ENCODE measurements at regions not wholly inside any gene's neighbourhood (a gene's known extent, or its start where the extent isn't known, plus 50 kb on each side); places are given as distances from the start of the nearest gene placed in this dataset.

GRCh38 chr3:69490235-69490634, 104.3 kb upstream of the FRMD4B start:
- H3K9me3 Mint-ChIP-seq (ENCODE audit: unreplicated experiment) = no peaks in the 10 kb centered on the region
- POLR2A ChIA-PET = no interaction called here

GRCh38 chr3:69488026-69488425, 102.1 kb upstream of the FRMD4B start:
- peaks cover 9% of the 10 kb centered on the region for H3K27me3 Mint-ChIP-seq (ENCODE audit: insufficient read depth, unreplicated experiment)
- H3K4me1 ChIP-seq = no peaks in the 10 kb centered on the region
- POLR2A ChIA-PET = no interaction called here

More at GRCh38 chr3:69490235-69490634, 104.3 kb upstream of the FRMD4B start:
- Mint-ChIP-seq H3K27me3 (ENCODE audit: insufficient read depth, unreplicated experiment) (peaks cover 9% of the 10 kb centered on the region), H3K4me1 (ENCODE audit: low read depth, unreplicated experiment) (no peaks in the 10 kb centered on the region), H3K27ac (ENCODE audit: unreplicated experiment) (no peak overlapping the region), H3K4me3 (ENCODE audit: unreplicated experiment) (no peak overlapping the region), H3K36me3 (ENCODE audit: insufficient read depth, unreplicated experiment) (no peaks in the 10 kb centered on the region)
- BruUV-seq (replicated peaks) = no TSS peak
- Histone ChIP-seq H3K4me3 (ENCODE audit: low read depth, low read length) (no peak overlapping the region), H3K36me3 (ENCODE audit: control insufficient read depth, insufficient read depth, low read length) (no peaks in the 10 kb centered on the region), H3K9me3 (no peaks in the 10 kb centered on the region), H3K27me3 (replicated peaks; ENCODE audit: control insufficient read depth, insufficient read depth, low read length) (no peaks in the 10 kb centered on the region), H3K4me1 (no peaks in the 10 kb centered on the region)
- CTCF ChIA-PET = no interaction called here
- intact Hi-C loops (cut with micrococcal nuclease; ENCODE audit: unreplicated experiment) = no loop called here
- no peak for TF ChIP-seq CTCF (IDR thresholded peaks at IDR 0.05; ENCODE audit: insufficient read depth in 1 of 2, low read depth in 1 of 2, low read length in 1 of 2, severe bottlenecking in 1 of 2, unreplicated experiment in 1 of 2)
- no peak for DNase-seq

GRCh38 chr3:69485489-69485888, 99.6 kb upstream of the FRMD4B start:
- H3K9me3 ChIP-seq = no peaks in the 10 kb centered on the region
- POLR2A ChIA-PET = no interaction called here
- CTCF ChIA-PET = no interaction called here
- H3K4me1 ChIP-seq = no peaks in the 10 kb centered on the region
- no peaks in the 10 kb centered on the region for H3K4me1 Mint-ChIP-seq (ENCODE audit: low read depth, unreplicated experiment)
- H3K27me3 Mint-ChIP-seq (ENCODE audit: insufficient read depth, unreplicated experiment) = peaks cover 3% of the 10 kb centered on the region
- DNase-seq = no peak
- H3K9me3 Mint-ChIP-seq (ENCODE audit: unreplicated experiment) = no peaks in the 10 kb centered on the region
- no peaks in the 10 kb centered on the region for H3K27me3 ChIP-seq (replicated peaks; ENCODE audit: control insufficient read depth, insufficient read depth, low read length)
- no peak overlapping the region for H3K4me3 ChIP-seq (ENCODE audit: low read depth, low read length)
- TF ChIP-seq CTCF (IDR thresholded peaks at IDR 0.05; ENCODE audit: insufficient read depth in 1 of 2, low read depth in 1 of 2, low read length in 1 of 2, severe bottlenecking in 1 of 2, unreplicated experiment in 1 of 2) = no peak
- intact Hi-C loops (cut with micrococcal nuclease; ENCODE audit: unreplicated experiment) = no loop called here
- no peaks in the 10 kb centered on the region for H3K36me3 ChIP-seq (ENCODE audit: control insufficient read depth, insufficient read depth, low read length)
- BruUV-seq (replicated peaks) = no TSS peak
- H3K27ac Mint-ChIP-seq (ENCODE audit: unreplicated experiment) = no peak overlapping the region
- H3K36me3 Mint-ChIP-seq (ENCODE audit: insufficient read depth, unreplicated experiment) = no peaks in the 10 kb centered on the region
- H3K4me3 Mint-ChIP-seq (ENCODE audit: unreplicated experiment) = no peak overlapping the region

More at GRCh38 chr3:69488026-69488425, 102.1 kb upstream of the FRMD4B start:
- no TSS peak for BruUV-seq (replicated peaks)
- no peaks in the 10 kb centered on the region for H3K9me3 Mint-ChIP-seq (ENCODE audit: unreplicated experiment)
- H3K27ac Mint-ChIP-seq (ENCODE audit: unreplicated experiment) = no peak overlapping the region
- Histone ChIP-seq H3K27me3 (replicated peaks; ENCODE audit: control insufficient read depth, insufficient read depth, low read length) (no peaks in the 10 kb centered on the region), H3K9me3 (no peaks in the 10 kb centered on the region), H3K36me3 (ENCODE audit: control insufficient read depth, insufficient read depth, low read length) (no peaks in the 10 kb centered on the region), H3K4me3 (ENCODE audit: low read depth, low read length) (no peak overlapping the region)
- intact Hi-C loops (cut with micrococcal nuclease; ENCODE audit: unreplicated experiment) = no loop called here
- H3K4me1 Mint-ChIP-seq (ENCODE audit: low read depth, unreplicated experiment) = no peaks in the 10 kb centered on the region
- no peaks in the 10 kb centered on the region for H3K36me3 Mint-ChIP-seq (ENCODE audit: insufficient read depth, unreplicated experiment)
- no peak overlapping the region for H3K4me3 Mint-ChIP-seq (ENCODE audit: unreplicated experiment)
- no peak for DNase-seq
- no peak for TF ChIP-seq CTCF (IDR thresholded peaks at IDR 0.05; ENCODE audit: insufficient read depth in 1 of 2, low read depth in 1 of 2, low read length in 1 of 2, severe bottlenecking in 1 of 2, unreplicated experiment in 1 of 2)
- CTCF ChIA-PET = no interaction called here
